Fibroblast of the conjunctiva (primary cell): ENCODE measurements at regions not wholly inside any gene's neighbourhood (a gene's known extent, or its start where the extent isn't known, plus 50 kb on each side); places are given as distances from the start of the nearest gene placed in this dataset.
"Not testable (repeated sequence)": the region's sequence is repeated elsewhere in the genome, so short reads cannot be mapped to it uniquely, and the experiment has no call there.

Experiments
- DNase-seq: peaks from one replicate; pipeline ENCODE4 v3.0.0-alpha.2; 2010; ENCODE audit warnings: low read depth

GRCh38 chr6:74018825-74019224 is 322.8 kb downstream of the CD109 start:
- no peak for DNase-seq

GRCh38 chr6:74015427-74015826 is 319.4 kb downstream of the CD109 start:
- DNase-seq: no peak

- no peak for DNase-seq
Measured at GRCh38 chr6:74000666-74001490, 304.9 kb downstream of the CD109 start.

DNA sequence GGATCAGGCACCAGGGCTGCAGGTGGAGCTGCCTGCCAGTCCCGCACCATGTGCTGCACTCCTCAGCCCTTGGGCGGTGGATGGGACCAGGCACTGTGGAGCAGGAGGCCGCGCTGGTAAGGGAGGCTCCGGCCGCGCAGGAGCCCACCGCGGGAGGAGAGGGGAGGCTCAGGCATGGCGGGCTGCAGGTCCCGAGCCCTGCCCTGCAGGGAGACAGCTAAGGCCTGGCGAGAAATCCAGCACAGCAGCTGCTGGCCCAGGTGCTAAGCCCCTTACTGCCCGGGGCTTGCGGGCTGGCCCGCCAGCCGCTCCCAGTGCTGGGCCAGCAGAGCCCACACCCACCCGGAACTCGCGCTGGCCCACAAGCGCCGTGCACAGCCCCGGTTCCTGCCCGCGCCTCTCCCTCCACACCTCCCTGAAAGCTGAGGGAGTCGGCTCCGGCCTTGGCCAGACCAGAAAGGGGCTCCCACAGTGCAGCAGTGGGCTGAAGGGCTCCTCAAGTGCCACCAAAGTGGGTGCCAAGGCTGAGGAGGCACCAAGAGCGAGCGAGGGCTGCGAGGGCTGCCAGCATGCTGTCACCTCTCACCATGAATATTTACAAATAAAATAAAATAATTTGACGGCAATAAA is 294.7 kb downstream of the CD109 start:
- not testable (repeated sequence) for DNase-seq

GRCh38 chr6:73989428-73989827 is 293.4 kb downstream of the CD109 start:
- no peak for DNase-seq

DNA sequence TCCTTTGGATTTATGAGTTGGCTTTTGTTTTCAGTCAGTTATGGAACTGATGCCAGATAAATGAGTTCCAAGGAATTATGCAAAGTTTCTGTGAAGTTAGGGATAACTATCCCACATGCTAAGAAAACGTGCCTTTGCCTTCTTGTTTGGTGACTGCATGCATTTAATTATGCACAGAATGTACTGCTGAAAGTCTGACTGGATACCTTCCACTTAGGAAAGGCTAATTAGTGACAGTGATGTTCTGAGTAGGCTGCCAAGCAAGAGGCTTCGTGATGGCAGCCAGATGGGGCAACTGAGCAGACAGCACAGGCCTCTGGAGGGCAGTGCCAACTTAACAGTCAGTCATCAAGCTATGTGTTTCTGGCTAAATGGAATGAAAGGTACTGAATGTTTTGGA is 289.9 kb downstream of the CD109 start:
- peak; percentile 55 for DNase-seq

DNA sequence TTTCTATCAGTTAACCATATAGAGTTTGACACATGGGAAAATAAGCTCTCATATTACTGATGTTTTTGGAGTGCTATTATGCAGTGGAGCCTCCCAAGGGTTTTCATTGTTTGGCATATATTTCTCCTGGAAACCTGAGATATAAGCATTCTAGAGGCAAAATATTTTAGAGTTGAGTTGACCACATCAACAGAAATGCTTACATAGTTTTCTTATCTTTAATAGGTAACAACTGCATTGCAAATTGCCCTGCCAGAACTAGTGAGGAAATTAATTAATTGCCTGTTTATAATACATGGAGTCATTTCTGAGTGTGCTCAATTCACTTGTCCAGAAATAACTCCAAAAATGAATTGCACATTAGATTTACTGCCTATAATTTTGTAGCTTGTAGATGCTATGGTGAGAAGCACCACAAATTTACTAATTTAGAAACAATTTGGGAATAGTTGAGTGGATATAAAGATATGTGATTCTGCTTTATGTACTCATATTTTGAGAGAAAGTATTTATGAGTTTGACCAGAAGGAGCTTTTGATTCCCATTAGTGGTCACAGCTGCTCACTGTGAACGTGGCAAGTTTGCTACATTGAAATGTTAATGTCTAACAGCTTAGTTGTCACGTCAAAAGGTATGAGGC is 288.7 kb downstream of the CD109 start:
- no peak for DNase-seq

DNA sequence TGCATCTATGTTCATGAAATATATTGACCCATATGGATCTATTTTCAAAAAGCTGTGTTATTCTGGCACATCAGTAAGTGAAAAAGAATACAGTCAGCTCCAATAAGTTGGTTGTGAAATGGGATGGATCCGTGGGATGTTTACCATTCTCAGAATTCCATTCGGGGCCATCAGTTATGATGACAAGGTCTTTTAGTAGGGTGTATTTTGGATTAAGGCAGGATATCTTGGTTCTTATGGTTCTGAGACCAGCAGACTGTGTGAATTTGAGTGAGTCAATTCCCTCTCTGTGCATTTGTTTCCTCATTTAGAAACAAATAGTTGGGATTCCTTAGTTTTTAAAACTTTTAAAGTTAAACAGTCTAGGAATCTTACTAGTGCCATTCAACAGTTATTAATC is 287.4 kb downstream of the CD109 start:
- no peak for DNase-seq

- no peak for DNase-seq
Measured at GRCh38 chr6:73980096-73980495, 284.1 kb downstream of the CD109 start.

GRCh38 chr6:73978330-73978729 is 282.3 kb downstream of the CD109 start:
- no peak for DNase-seq

GRCh38 chr6:73972518-73972917 is 276.5 kb downstream of the CD109 start:
- not testable (repeated sequence) for DNase-seq

- peak; percentile 62 for DNase-seq
Measured at GRCh38 chr6:73969971-73970970, 274.3 kb downstream of the CD109 start.

GRCh38 chr6:73968221-73968757 is 272.3 kb downstream of the CD109 start:
- no peak for DNase-seq

DNA sequence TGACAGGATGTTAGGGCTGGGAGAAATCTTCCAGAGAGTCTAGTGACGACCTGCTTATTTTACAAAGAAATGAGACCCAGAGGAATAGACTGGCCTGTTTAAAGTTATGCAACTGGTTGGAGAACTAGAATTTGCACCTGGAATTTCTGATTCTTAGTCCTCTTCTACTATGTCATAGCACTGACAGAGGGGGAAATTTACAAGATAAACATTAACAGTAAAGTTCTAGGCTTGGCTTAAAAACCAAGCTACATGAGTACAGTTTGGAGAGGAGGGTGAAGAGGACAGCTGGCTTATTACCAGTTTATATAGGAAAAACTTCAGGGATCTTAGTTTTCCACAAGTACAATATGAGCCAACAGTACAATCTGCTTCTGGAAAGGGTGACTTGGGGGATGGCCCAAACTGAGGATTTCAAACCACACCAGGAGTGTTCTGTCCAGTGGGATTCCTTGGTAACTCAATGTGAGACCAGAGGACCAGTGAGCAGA is 269.6 kb downstream of the CD109 start:
- no peak for DNase-seq

DNA sequence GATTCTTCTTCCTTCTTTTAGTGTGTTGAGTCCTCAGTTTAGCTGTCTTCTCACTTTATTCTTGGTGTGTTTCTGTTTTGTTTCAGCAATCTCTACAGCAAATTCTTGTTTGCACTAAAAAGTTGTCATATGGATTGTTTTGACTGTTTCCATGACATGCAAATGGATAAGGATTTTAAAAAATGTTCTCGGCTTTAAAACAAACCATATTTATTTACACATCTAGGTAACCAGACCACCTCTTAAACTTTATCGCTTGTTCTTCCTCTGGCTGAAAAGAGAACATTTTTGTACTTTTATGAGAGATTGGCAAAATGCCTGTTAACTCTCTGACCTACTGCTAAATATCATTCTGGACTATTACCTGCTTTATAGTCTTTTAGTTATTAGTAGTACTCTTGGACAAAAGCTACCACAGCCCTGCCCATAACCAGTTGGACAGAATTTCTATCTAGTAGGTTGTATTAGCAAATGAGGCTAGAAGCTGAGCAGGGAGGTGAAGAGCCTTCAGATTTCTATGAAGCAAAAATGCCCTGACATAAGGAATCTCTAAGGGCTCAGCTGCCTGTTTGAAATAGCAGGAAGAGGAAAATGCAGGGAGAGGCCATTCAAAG is 268.3 kb downstream of the CD109 start:
- DNase-seq: no peak

DNA sequence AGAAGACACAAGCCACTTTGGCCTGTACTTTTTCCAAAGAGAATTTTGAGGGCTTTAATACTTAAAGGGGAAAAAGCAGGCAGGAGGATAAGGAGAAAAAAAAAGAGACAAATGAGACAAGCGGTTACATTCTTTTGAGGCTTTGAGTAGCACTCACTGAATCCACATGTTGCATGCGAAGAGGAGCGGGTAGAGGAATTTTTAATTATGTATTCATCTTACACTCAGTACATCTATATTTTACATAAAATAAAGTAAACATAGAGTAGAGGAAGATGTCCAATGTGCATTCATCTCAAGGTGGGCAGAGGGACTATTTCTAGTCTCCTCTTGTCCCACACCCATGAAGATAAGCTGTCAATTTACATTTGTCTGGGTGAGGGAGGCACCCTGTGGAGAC is 266.9 kb downstream of the CD109 start:
- no peak for DNase-seq

DNA sequence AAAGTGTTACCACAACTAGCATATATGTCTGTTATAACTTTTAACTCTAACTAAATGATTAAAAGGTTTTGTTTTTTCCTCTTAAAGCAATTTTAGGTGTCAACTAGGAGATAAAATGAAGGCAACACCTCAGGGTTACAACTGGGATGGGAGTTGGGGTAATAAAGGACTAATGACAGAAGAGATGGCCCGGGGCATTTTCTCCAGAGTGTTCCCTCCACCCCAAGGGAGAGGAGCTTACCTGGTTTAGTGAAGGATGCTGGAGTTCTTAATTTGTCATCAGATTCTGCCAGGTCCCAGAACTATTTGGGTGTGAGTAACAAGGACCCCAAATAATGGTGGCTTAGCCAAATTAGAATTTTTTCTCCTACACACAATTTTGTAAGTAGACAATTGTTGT is 260.3 kb downstream of the CD109 start:
- no peak for DNase-seq

GRCh38 chr6:73955800-73956199 is 259.8 kb downstream of the CD109 start:
- no peak for DNase-seq

DNA sequence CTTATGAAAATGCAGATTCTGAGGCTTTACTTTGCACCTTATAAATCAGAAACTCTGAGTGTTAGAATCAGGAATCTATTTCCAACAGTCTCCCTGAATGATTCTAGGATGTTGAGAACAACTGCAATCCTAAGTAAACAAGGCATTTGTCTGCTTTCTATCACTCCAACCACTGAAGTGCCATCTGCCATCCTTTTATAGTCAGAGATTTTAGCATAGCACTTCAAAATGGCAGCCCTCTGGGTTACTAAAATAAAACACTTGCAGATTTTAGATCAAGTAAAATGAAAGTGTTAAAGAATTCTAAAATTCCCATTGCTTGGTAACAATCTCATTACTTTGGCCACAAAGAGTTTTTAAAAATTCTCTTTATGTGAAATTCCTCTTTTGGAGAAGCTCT is 258.9 kb downstream of the CD109 start:
- no peak for DNase-seq

GRCh38 chr6:73951183-73951582 is 255.2 kb downstream of the CD109 start:
- peak; percentile 22 for DNase-seq
